Stimulated activated CD4-positive, alpha-beta T cell treated with anti-CD3 and anti-CD28 coated beads, Interleukin-2, amount 100 ng/mL, for 4 hours (primary cell): ENCODE measurements at regions not wholly inside any gene's neighbourhood (a gene's known extent, or its start where the extent isn't known, plus 50 kb on each side); places are given as distances from the start of the nearest gene placed in this dataset.

Source experiments
- DNase-seq: peaks from one replicate; pipeline ENCODE4 v3.0.0-alpha.2; 2020; ENCODE audit warnings: low read depth

GRCh38 chr2:219998107-219998506 lies 370.7 kb downstream of the SLC4A3 start:
- DNase-seq, result no peak

DNA sequence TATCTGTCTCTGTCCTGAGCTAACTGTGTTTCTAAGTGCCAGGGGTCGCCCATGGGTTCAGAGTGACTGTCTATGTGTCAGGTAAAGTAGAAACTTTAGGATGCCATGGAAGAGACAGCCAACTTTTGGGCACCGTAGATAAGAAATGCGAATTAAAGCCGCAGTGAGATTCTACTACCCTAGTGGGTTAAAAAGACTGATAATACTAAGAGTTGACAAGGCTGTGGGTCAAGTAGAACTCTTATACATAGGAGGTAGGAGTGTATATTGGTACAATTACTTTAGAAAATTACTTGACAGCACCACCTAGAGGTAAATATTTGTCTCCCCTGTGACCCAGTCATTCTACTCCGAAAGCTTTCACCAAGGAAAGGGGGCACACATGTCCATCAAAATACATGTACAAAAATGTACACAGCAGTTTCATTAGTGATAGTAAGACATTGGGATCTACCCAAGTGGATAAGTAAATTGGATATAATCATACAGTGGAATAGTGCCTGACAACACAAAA lies 371.3 kb downstream of the SLC4A3 start:
- no peak for DNase-seq

DNA sequence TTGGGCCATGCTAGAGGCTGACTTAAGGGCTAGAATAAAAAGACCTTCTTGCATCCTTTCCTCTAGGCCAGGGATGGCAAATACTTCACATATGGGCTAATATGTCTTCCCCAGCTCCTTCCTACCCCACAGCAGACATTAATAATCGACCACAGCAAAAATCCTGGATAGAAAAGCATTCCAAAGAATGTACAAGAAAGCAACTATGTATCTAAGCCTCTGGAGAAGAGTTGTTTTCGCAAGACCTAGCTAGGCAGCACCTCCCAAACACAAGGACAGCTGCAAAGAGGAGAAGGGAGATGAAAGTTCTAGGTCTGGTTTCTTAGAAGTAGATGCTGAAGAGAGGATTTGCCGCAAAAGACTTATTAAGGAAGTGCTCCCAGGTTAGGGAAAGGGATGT lies 372.6 kb downstream of the SLC4A3 start:
- DNase-seq, result no peak

GRCh38 chr2:220000586-220000985 lies 373.2 kb downstream of the SLC4A3 start:
- DNase-seq, result no peak

DNA sequence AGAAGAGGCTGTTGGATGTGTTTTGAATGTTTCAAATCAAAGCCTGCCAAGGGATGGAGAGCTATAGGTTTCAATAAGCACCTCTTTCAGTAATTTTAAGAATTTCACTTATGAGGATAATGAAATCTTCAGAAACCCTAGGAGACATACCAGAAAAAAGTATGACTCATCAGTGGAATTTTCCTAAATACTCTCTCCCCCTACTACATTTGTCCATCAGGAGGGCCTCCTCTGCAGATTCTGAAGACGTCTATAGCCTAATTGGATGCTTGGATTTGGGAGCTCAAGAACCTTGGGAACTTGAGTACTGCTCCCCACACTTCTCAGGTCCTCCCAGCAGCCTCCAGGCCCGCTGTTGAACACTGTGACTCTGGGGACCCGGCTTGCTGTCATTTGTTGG lies 374.3 kb downstream of the SLC4A3 start:
- DNase-seq, result no peak

GRCh38 chr2:220002251-220002650 lies 374.8 kb downstream of the SLC4A3 start:
- no peak for DNase-seq

- DNase-seq, result no peak
Measured at GRCh38 chr2:220002699-220003098, 375.3 kb downstream of the SLC4A3 start.

- DNase-seq, result no peak
Measured at GRCh38 chr2:220005362-220005761, 377.9 kb downstream of the SLC4A3 start.

GRCh38 chr2:220006152-220006621 lies 378.8 kb downstream of the SLC4A3 start:
- DNase-seq, result no peak

- DNase-seq, result no peak
Measured at GRCh38 chr2:220011859-220012258, 384.4 kb downstream of the SLC4A3 start.

GRCh38 chr2:220014961-220015360 lies 387.5 kb downstream of the SLC4A3 start:
- no peak for DNase-seq

GRCh38 chr2:220015576-220015975 lies 388.1 kb downstream of the SLC4A3 start:
- DNase-seq, result no peak

GRCh38 chr2:220025207-220025606 lies 397.8 kb downstream of the SLC4A3 start:
- DNase-seq, result no peak

- DNase-seq, result no peak
Measured at GRCh38 chr2:220029013-220029412, 401.6 kb downstream of the SLC4A3 start.

DNA sequence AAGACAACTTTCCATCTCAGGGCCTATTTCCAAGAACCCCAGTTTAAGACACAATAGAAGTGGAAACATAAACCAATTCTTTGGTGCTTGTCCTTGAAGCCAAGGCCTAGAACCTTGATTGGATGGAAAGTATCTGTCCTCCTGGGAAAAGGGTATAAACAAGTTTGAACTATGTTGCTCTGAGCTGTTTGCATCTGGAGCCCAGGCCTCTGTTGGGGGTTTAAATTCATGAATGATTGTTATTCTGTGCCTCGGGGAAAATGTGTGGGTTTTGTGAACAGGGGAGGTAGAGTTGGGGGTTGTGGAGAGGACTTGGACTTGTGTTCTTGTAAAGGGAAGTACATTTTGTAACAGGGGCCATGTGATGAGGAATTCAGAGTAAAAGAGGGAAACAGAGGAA lies 406.1 kb downstream of the SLC4A3 start:
- no peak for DNase-seq

DNA sequence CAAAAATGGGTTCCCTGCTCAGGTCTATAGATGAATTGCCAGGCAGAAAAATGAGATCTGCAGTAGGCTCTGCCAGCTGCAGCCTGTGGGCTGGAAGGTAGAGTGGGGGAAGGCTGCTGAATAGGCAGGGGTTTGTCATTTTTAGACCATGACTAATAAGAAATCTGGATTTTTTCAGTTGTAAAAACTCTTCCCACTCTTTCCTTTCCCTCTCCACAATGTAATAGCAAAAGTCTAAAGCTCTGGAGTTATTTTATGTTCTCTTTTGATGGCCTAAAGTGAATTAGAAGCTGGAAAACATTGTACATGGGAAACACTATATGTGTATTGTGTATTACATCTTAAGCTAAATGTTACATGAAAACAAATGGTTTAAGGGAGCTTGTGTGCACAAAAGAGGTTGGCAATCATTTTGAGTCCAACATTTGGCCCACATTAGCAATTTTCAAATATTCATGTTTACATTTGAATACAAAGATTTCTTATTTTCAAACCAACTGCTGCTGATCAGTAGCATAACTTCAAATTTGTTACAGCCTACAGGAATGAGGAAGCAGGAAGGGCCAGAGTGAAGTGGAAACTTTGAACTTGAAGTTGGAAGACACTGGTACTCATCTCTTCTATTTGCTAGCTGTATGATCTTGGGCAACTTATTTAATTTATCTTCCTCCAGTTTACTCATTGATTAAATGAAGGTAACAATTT lies 407.1 kb downstream of the SLC4A3 start:
- DNase-seq, result no peak

- DNase-seq, result no peak
Measured at GRCh38 chr2:220036431-220036830, 409.0 kb downstream of the SLC4A3 start.

DNA sequence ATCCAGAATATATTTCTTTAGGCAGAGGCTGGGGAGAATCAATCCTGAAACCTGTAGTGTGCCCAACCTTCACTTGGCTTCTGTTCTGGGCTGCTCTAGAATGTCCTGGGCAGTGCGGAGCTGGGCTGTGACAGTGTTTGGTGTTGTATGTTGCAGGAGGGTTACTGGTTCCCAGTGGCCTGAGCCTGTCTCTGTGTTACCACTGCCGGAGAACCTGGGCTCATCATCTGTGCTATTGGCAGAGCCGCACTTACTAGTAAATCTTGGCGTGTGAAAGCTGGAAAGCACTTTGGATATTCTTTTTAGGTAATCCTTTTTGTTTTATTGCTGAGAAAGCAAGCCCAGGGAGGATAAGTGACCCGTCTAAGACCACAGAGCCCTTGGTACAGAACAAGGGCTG lies 412.9 kb downstream of the SLC4A3 start:
- DNase-seq, result no peak

DNA sequence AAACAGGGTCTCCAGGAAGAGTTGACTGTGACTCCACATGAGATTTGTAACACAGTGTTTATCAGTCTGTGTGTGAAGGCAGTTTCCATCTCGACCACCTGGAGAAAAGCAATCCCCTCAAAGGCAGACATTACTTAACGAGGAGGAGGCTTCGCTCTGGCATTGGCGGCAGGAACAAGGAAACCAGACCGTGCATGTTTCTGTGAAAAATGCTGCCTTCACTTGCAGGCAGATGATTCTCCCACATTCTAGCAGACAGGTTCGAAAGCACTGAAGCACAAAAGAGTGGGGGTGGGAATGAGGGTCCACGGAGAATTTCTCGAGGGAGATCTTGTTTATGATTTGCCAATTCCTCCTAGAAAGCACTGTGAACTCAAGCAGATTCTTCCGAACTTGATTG lies 414.0 kb downstream of the SLC4A3 start:
- no peak for DNase-seq

GRCh38 chr2:220043155-220043989 lies 415.9 kb downstream of the SLC4A3 start:
- DNase-seq, result no peak

- no peak for DNase-seq
Measured at GRCh38 chr2:220043990-220044335, 416.5 kb downstream of the SLC4A3 start.

GRCh38 chr2:220044383-220044782 lies 417.0 kb downstream of the SLC4A3 start:
- no peak for DNase-seq

GRCh38 chr2:220046507-220046906 lies 419.1 kb downstream of the SLC4A3 start:
- no peak for DNase-seq
